ENCODE measurements at regions not wholly inside any gene's neighbourhood (a gene's known extent, or its start where the extent isn't known, plus 50 kb on each side); places are given as distances from the start of the nearest gene placed in this dataset.

DNA sequence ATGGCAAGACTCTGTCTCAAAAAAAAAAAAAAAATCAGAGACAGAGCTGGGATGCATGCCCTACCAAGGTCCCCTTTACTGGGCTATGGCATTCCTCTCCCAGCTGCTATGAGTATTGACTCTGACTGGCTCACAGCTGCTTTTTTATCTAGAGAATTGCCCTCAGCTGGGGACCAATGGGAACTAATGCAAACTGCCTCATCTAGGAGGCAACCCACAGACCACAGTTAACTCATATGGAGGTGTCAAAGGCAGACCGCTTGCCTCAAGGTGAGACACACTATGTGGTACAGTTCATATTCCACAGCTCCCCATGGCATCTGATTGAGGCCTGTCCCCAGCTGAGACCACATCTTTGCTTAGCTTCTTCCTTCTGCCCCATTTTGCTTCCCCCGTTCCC is 183.5 kb upstream of the EOMES start:
- TF ChIP-seq CTCF (IDR thresholded peaks at IDR 0.05; ENCODE audit: low read depth, low read length, poor library complexity, severe bottlenecking): no peak
- no peak for TF ChIP-seq EZH2phosphoT487 (IDR thresholded peaks at IDR 0.05; ENCODE audit: borderline replicate concordance, low read length)

Measured in DOHH2 (cell line).